ENCODE measurements at regions not wholly inside any gene's neighbourhood (a gene's known extent, or its start where the extent isn't known, plus 50 kb on each side); places are given as distances from the start of the nearest gene placed in this dataset.

GRCh38 chr1:114236517-114236916, 82.8 kb upstream of the SYT6 start:
- no peak overlapping the region for H2AFZ ChIP-seq (ENCODE audit: low read length)
- no CpG with 5 or more reads among the region's 7 CpGs for WGBS (ENCODE audit: extremely low coverage, insufficient read length, low lambda C conversion rate)

More at GRCh38 chr1:114236517-114236916, 82.8 kb upstream of the SYT6 start:
- no peak overlapping the region for H3K27ac Mint-ChIP-seq
- peaks cover 12% of the 10 kb centered on the region for H3K27me3 Mint-ChIP-seq (ENCODE audit: low read depth)
- Histone ChIP-seq H3K9me3 (ENCODE audit: control insufficient read depth, low read depth, low read length) (no peaks in the 10 kb centered on the region), H3K79me1 (ENCODE audit: insufficient read depth, low read depth, low read length, poor library complexity, severe bottlenecking) (no peaks in the 10 kb centered on the region), H3K27me3 (ENCODE audit: insufficient read depth, low read length) (no peaks in the 10 kb centered on the region; the same call in 1 of the 2 replicates), H3K4ac (ENCODE audit: low read depth, low read length) (no peak overlapping the region), H2BK15ac (ENCODE audit: low read depth, low read length) (no peak overlapping the region), H3K23ac (ENCODE audit: insufficient read length, low read depth, low read length) (no peak overlapping the region), H2BK120ac (ENCODE audit: low read depth, low read length, poor library complexity, severe bottlenecking) (no peak overlapping the region), H3K27ac (ENCODE audit: insufficient read length, low read depth, low read length) (no peak overlapping the region), H4K91ac (ENCODE audit: insufficient read length, low read depth, low read length) (no peak overlapping the region), H2BK5ac (ENCODE audit: insufficient read length, low read length) (no peak overlapping the region), H3K9ac (ENCODE audit: extremely low read depth, insufficient read length, low read length) (no peak overlapping the region), H4K20me1 (ENCODE audit: control insufficient read depth, insufficient read depth, insufficient read length) (no peaks in the 10 kb centered on the region), H3K4me2 (ENCODE audit: insufficient read depth, insufficient read length, low read length) (no peak overlapping the region), H3K23me2 (ENCODE audit: insufficient read length, low read depth, low read length, poor library complexity, severe bottlenecking) (no peaks in the 10 kb centered on the region), H3K14ac (ENCODE audit: insufficient read depth, low read length) (no peak overlapping the region), H2AK5ac (ENCODE audit: insufficient read length, low read length) (no peak overlapping the region), H4K5ac (ENCODE audit: insufficient read length, low read depth, low read length) (no peak overlapping the region), H3K18ac (ENCODE audit: insufficient read length, low read depth, low read length) (no peak overlapping the region), H2BK20ac (ENCODE audit: low read depth, low read length, poor library complexity, severe bottlenecking) (no peak overlapping the region), H3K79me2 (ENCODE audit: insufficient read depth, low read length) (no peaks in the 10 kb centered on the region), H4K8ac (replicated peaks; ENCODE audit: insufficient read length, low read depth, low read length) (no peak overlapping the region), H3K56ac (ENCODE audit: insufficient read length, low read depth, low read length) (no peak overlapping the region), H2BK12ac (ENCODE audit: insufficient read length, low read depth, low read length) (no peak overlapping the region), H3T11ph (ENCODE audit: low read length) (no peak overlapping the region), H3K4me1 (ENCODE audit: insufficient read depth, low read length) (no peaks in the 10 kb centered on the region)
- H3K4me3 Mint-ChIP-seq: no peak overlapping the region
- peaks cover 3 to 4% of the 10 kb centered on the region in 2 experiments; a peak in 2 of 4 replicates for H3K4me1 Mint-ChIP-seq
- peaks cover 7 to 13% of the 10 kb centered on the region in 2 experiments for H3K9me3 Mint-ChIP-seq
- TF ChIP-seq CTCF (conservative IDR thresholded peaks at IDR 0.05): no peak
- peaks cover 0 to 16% (median 8%) of the 10 kb centered on the region in 3 experiments; a peak in 6 of 7 replicates for H3K36me3 Mint-ChIP-seq (ENCODE audit: insufficient read depth in 1 of 3, low read depth in 3 of 3)
- DNase-seq: no peak
